ENCODE measurements at regions not wholly inside any gene's neighbourhood (a gene's known extent, or its start where the extent isn't known, plus 50 kb on each side); places are given as distances from the start of the nearest gene placed in this dataset.

GRCh38 chr6:12431023-12431422 is 140.9 kb downstream of the EDN1 start:
- H3K27ac ChIP-seq (ENCODE audit: low read depth, low read length, poor library complexity, severe bottlenecking): no peak overlapping the region
- no peak for TF ChIP-seq CTCF (IDR thresholded peaks at IDR 0.05; ENCODE audit: low read length)
- TF ChIP-seq EZH2 (IDR thresholded peaks at IDR 0.05; ENCODE audit: borderline replicate concordance, low read length): no peak

GRCh38 chr6:12436224-12436623 is 146.1 kb downstream of the EDN1 start:
- TF ChIP-seq EZH2 (IDR thresholded peaks at IDR 0.05; ENCODE audit: borderline replicate concordance, low read length) (no peak), CTCF (IDR thresholded peaks at IDR 0.05; ENCODE audit: low read length) (no peak)
- no peaks in the 10 kb centered on the region for H3K36me3 ChIP-seq (ENCODE audit: insufficient read depth, low read length)

More at GRCh38 chr6:12431023-12431422, 140.9 kb downstream of the EDN1 start:
- H4K20me1 ChIP-seq (ENCODE audit: insufficient read depth, low read length): no peaks in the 10 kb centered on the region
- H3K9me2 ChIP-seq (ENCODE audit: low read depth, low read length): no peaks in the 10 kb centered on the region
- no peaks in the 10 kb centered on the region for H3K36me3 ChIP-seq (ENCODE audit: insufficient read depth, low read length)
- H2AFZ ChIP-seq (ENCODE audit: low read length): no peak overlapping the region
- no peak overlapping the region for H3K4me2 ChIP-seq (ENCODE audit: low read length)
- no peak overlapping the region for H3K4me3 ChIP-seq (ENCODE audit: low read depth, low read length, poor library complexity, severe bottlenecking)
- H3K9me3 ChIP-seq (ENCODE audit: low read length): no peaks in the 10 kb centered on the region
- H3K27me3 ChIP-seq (ENCODE audit: insufficient read depth, low read length): no peaks in the 10 kb centered on the region
- no peaks in the 10 kb centered on the region for H3K79me2 ChIP-seq (ENCODE audit: insufficient read depth, low read length)
- no peaks in the 10 kb centered on the region for H3F3A ChIP-seq (ENCODE audit: insufficient read depth, low read length)
- peaks cover 5% of the 10 kb centered on the region for H3K4me1 ChIP-seq (ENCODE audit: insufficient read depth, low read length, severe bottlenecking)
- no peak overlapping the region for H3K9ac ChIP-seq (ENCODE audit: low read length)

GRCh38 chr6:12436683-12437082 is 146.5 kb downstream of the EDN1 start:
- TF ChIP-seq EZH2 (IDR thresholded peaks at IDR 0.05; ENCODE audit: borderline replicate concordance, low read length) (no peak), CTCF (IDR thresholded peaks at IDR 0.05; ENCODE audit: low read length) (no peak)
- Histone ChIP-seq H3K4me3 (ENCODE audit: low read depth, low read length, poor library complexity, severe bottlenecking) (no peak overlapping the region), H3K9me2 (ENCODE audit: low read depth, low read length) (no peaks in the 10 kb centered on the region; the same call in 1 of the 2 replicates), H3F3A (ENCODE audit: insufficient read depth, low read length) (no peaks in the 10 kb centered on the region), H3K27ac (ENCODE audit: low read depth, low read length, poor library complexity, severe bottlenecking) (no peak overlapping the region), H3K9me3 (ENCODE audit: low read length) (no peaks in the 10 kb centered on the region), H4K20me1 (ENCODE audit: insufficient read depth, low read length) (no peaks in the 10 kb centered on the region), H3K4me1 (ENCODE audit: insufficient read depth, low read length, severe bottlenecking) (peaks cover 11% of the 10 kb centered on the region), H3K36me3 (ENCODE audit: insufficient read depth, low read length) (no peaks in the 10 kb centered on the region), H3K9ac (ENCODE audit: low read length) (no peak overlapping the region), H3K4me2 (ENCODE audit: low read length) (no peak overlapping the region), H2AFZ (ENCODE audit: low read length) (no peak overlapping the region), H3K79me2 (ENCODE audit: insufficient read depth, low read length) (no peaks in the 10 kb centered on the region), H3K27me3 (ENCODE audit: insufficient read depth, low read length) (no peaks in the 10 kb centered on the region)

More at GRCh38 chr6:12436224-12436623, 146.1 kb downstream of the EDN1 start:
- no peaks in the 10 kb centered on the region for H4K20me1 ChIP-seq (ENCODE audit: insufficient read depth, low read length)
- no peak overlapping the region for H3K27ac ChIP-seq (ENCODE audit: low read depth, low read length, poor library complexity, severe bottlenecking)
- no peaks in the 10 kb centered on the region for H3K27me3 ChIP-seq (ENCODE audit: insufficient read depth, low read length)
- no peaks in the 10 kb centered on the region; the same call in 1 of the 2 replicates for H3K9me2 ChIP-seq (ENCODE audit: low read depth, low read length)
- H3K4me2 ChIP-seq (ENCODE audit: low read length): no peak overlapping the region
- no peak overlapping the region for H3K9ac ChIP-seq (ENCODE audit: low read length)
- no peaks in the 10 kb centered on the region for H3K79me2 ChIP-seq (ENCODE audit: insufficient read depth, low read length)
- H3K4me1 ChIP-seq (ENCODE audit: insufficient read depth, low read length, severe bottlenecking): peaks cover 11% of the 10 kb centered on the region
- H3K9me3 ChIP-seq (ENCODE audit: low read length): no peaks in the 10 kb centered on the region
- H3K4me3 ChIP-seq (ENCODE audit: low read depth, low read length, poor library complexity, severe bottlenecking): no peak overlapping the region
- H2AFZ ChIP-seq (ENCODE audit: low read length): no peak overlapping the region
- H3F3A ChIP-seq (ENCODE audit: insufficient read depth, low read length): no peaks in the 10 kb centered on the region
